Adrenal gland (tissue), 5 donors: ENCODE measurements at regions not wholly inside any gene's neighbourhood (a gene's known extent, or its start where the extent isn't known, plus 50 kb on each side); places are given as distances from the start of the nearest gene placed in this dataset.

Experiments
- CTCF ChIP-seq, 6 experiments: fragments of 450-650 bp in 4 of 6; fragments of 200-600 bp in 2 of 6; sonication (generic) in 1 of 6; IDR thresholded peaks; 1 replicate in 5 of 6; 2 replicates in 1 of 6; pipeline versions ENCODE4 v1.5.1 to v1.8.0; 2016 to 2021; ENCODE audit warnings: antibody characterized with exemption in 6 of 6, mild to moderate bottlenecking in 2 of 6, moderate library complexity in 1 of 6
- POLR2A ChIP-seq, 2 donors: fragments of 450-650 bp; IDR thresholded peaks; one replicate each; pipeline ENCODE4 v1.6.1; 2017; ENCODE audit warnings: antibody characterized with exemption in 2 of 2, mild to moderate bottlenecking in 2 of 2, moderate library complexity in 1 of 2
- donor health status: DM: no; HTN: no; CAD: no.

GRCh38 chr12:58299371-58299770 is 358.0 kb downstream of the ATP23 start:
- TF ChIP-seq POLR2A (IDR thresholded peaks at IDR 0.05), result no peak
- no peak for TF ChIP-seq CTCF (IDR thresholded peaks at IDR 0.05)
